H9 (cell line): ENCODE measurements at regions not wholly inside any gene's neighbourhood (a gene's known extent, or its start where the extent isn't known, plus 50 kb on each side); places are given as distances from the start of the nearest gene placed in this dataset.

Experiments used
- DNase-seq: peaks from one replicate; pipeline ENCODE4 v3.0.0-alpha.2; 2017
- H2AFZ ChIP-seq: one replicate; pipeline ENCODE4 v1.6.1; 2013; ENCODE audit warnings: mild to moderate bottlenecking, low read length, control low read depth, moderate library complexity
- H2AK5ac ChIP-seq: 2 replicates; pipeline ENCODE4 v1.6.1; 2013; ENCODE audit warnings: low read length, control low read depth, mixed read lengths; ENCODE audit not compliant: insufficient read length
- H2BK120ac ChIP-seq: one replicate; pipeline ENCODE4 v1.6.1; 2013; ENCODE audit warnings: low read depth, mild to moderate bottlenecking, low read length, control low read depth, inconsistent platforms; ENCODE audit not compliant: poor library complexity, severe bottlenecking
- H2BK12ac ChIP-seq: 2 replicates; pipeline ENCODE4 v1.6.1; 2013; ENCODE audit warnings: low read length, control low read depth, mixed read lengths, low read depth; ENCODE audit not compliant: insufficient read length
- H2BK15ac ChIP-seq: 2 replicates; pipeline ENCODE4 v1.6.1; 2013; ENCODE audit warnings: low read depth, low read length, control low read depth
- H2BK20ac ChIP-seq: one replicate; pipeline ENCODE4 v1.6.1; 2013; ENCODE audit warnings: low read depth, mild to moderate bottlenecking, low read length, control low read depth, inconsistent platforms; ENCODE audit not compliant: poor library complexity, severe bottlenecking
- H2BK5ac ChIP-seq: 2 replicates; pipeline ENCODE4 v1.6.1; 2013; ENCODE audit warnings: low read length, control low read depth, mixed read lengths; ENCODE audit not compliant: insufficient read length
- H3K14ac ChIP-seq: 2 replicates; pipeline ENCODE4 v1.6.1; 2013; ENCODE audit warnings: low read length, control low read depth; ENCODE audit not compliant: insufficient read depth
- H3K18ac ChIP-seq: 2 replicates; pipeline ENCODE4 v1.6.1; 2013; ENCODE audit warnings: low read depth, mild to moderate bottlenecking, mixed read lengths, low read length, control low read depth; ENCODE audit not compliant: insufficient read length
- H3K23ac ChIP-seq: 2 replicates; pipeline ENCODE4 v1.6.1; 2013; ENCODE audit warnings: low read length, control low read depth, mixed read lengths, low read depth; ENCODE audit not compliant: insufficient read length
- H3K23me2 ChIP-seq: 2 replicates; pipeline ENCODE4 v1.6.1; 2013; ENCODE audit warnings: low read depth, mild to moderate bottlenecking, mixed read lengths, low read length, control low read depth; ENCODE audit not compliant: insufficient read length, poor library complexity, severe bottlenecking
- H3K27ac ChIP-seq: 2 replicates; pipeline ENCODE4 v1.5.1; 2013; ENCODE audit warnings: low read length, control low read depth, mixed read lengths, low read depth; ENCODE audit not compliant: insufficient read length
- H3K27me3 ChIP-seq: 2 replicates; pipeline ENCODE4 v1.6.1; 2013; ENCODE audit warnings: low read length, control low read depth, inconsistent platforms; ENCODE audit not compliant: insufficient read depth
- H3K4ac ChIP-seq: 2 replicates; pipeline ENCODE4 v1.6.1; 2013; ENCODE audit warnings: low read depth, mild to moderate bottlenecking, control low read depth, inconsistent platforms, low read length, moderate library complexity
- H3K4me1 ChIP-seq: 2 replicates; pipeline ENCODE4 v1.6.1; 2013; ENCODE audit warnings: low read length, control low read depth, inconsistent platforms; ENCODE audit not compliant: insufficient read depth
- H3K4me2 ChIP-seq: 2 replicates; pipeline ENCODE4 v1.6.1; 2013; ENCODE audit warnings: low read length, control low read depth, mixed read lengths; ENCODE audit not compliant: insufficient read length, insufficient read depth
- H3K56ac ChIP-seq: 2 replicates; pipeline ENCODE4 v1.6.1; 2013; ENCODE audit warnings: low read depth, mild to moderate bottlenecking, mixed read lengths, low read length, control low read depth; ENCODE audit not compliant: insufficient read length
- H3K79me1 ChIP-seq: 2 replicates; pipeline ENCODE4 v1.6.1; 2013; ENCODE audit warnings: low read depth, mild to moderate bottlenecking, moderate library complexity, low read length, control low read depth, inconsistent platforms; ENCODE audit not compliant: insufficient read depth, poor library complexity, severe bottlenecking
- H3K79me2 ChIP-seq: 2 replicates; pipeline ENCODE4 v1.6.1; 2013; ENCODE audit warnings: low read length, control low read depth, inconsistent platforms; ENCODE audit not compliant: insufficient read depth
- H3K9ac ChIP-seq: 2 replicates; pipeline ENCODE4 v1.6.1; 2013; ENCODE audit warnings: low read length, control low read depth, mixed read lengths; ENCODE audit not compliant: insufficient read length; ENCODE audit errors: extremely low read depth
- H3K9me3 ChIP-seq: one replicate; pipeline ENCODE4 v1.6.1; 2013; ENCODE audit warnings: low read depth, low read length, inconsistent platforms; ENCODE audit not compliant: control insufficient read depth
- H3T11ph ChIP-seq: one replicate; pipeline ENCODE4 v1.6.1; 2013; ENCODE audit warnings: mild to moderate bottlenecking, low read length, control low read depth, inconsistent platforms
- H4K20me1 ChIP-seq: one replicate; pipeline ENCODE4 v1.6.1; 2013; ENCODE audit not compliant: control insufficient read depth, insufficient read length, insufficient read depth
- H4K5ac ChIP-seq: 2 replicates; pipeline ENCODE4 v1.6.1; 2013; ENCODE audit warnings: low read depth, mild to moderate bottlenecking, mixed read lengths, low read length, control low read depth; ENCODE audit not compliant: insufficient read length
- H4K8ac ChIP-seq: replicated peaks from 2 replicates; pipeline ENCODE4 v1.6.1; 2013; ENCODE audit warnings: low read length, control low read depth, mixed read lengths, low read depth; ENCODE audit not compliant: insufficient read length
- H4K91ac ChIP-seq: 2 replicates; pipeline ENCODE4 v1.6.1; 2013; ENCODE audit warnings: low read depth, mild to moderate bottlenecking, moderate library complexity, mixed read lengths, low read length, control low read depth; ENCODE audit not compliant: insufficient read length
- H3K27ac Mint-ChIP-seq, 3 experiments: 2 replicates in 2 of 3; 3 replicates in 1 of 3; pipeline ENCODE4 v1.8.0; 2020 to 2021; ENCODE audit warnings: mixed read lengths in 3 of 3, mild to moderate bottlenecking in 1 of 3, moderate library complexity in 1 of 3
- H3K27me3 Mint-ChIP-seq: 2 replicates; pipeline ENCODE4 v1.8.0; 2021; ENCODE audit warnings: low read depth, mild to moderate bottlenecking, moderate library complexity, mixed read lengths
- H3K36me3 Mint-ChIP-seq, 3 experiments: 2 replicates in 2 of 3; 3 replicates in 1 of 3; pipeline ENCODE4 v1.8.0; 2020 to 2021; ENCODE audit warnings: low read depth in 3 of 3, mixed read lengths in 3 of 3; ENCODE audit not compliant: insufficient read depth in 1 of 3
- H3K4me1 Mint-ChIP-seq, 2 experiments: 2 replicates each; pipeline ENCODE4 v1.8.0; 2020; ENCODE audit warnings: mixed read lengths in 2 of 2
- H3K4me3 Mint-ChIP-seq, 2 experiments: 2 replicates in 1 of 2; 3 replicates in 1 of 2; pipeline ENCODE4 v1.8.0; 2020 to 2021; ENCODE audit warnings: mild to moderate bottlenecking in 2 of 2, mixed read lengths in 2 of 2, moderate library complexity in 1 of 2
- H3K9me3 Mint-ChIP-seq, 2 experiments: 2 replicates in 1 of 2; 3 replicates in 1 of 2; pipeline ENCODE4 v1.8.0; 2020; ENCODE audit warnings: mild to moderate bottlenecking in 2 of 2, mixed read lengths in 2 of 2, moderate library complexity in 1 of 2
- WGBS: extraction: QIAGEN DNeasy Blood & Tissue Kit; methylation state at CpG from one replicate; pipeline ENCODE4 v1.1.7; 2013; ENCODE audit warnings: missing lambda C conversion rate, low lambda C conversion rate, mixed read lengths; ENCODE audit not compliant: insufficient read length; ENCODE audit errors: extremely low coverage; 5-methylcytosine and 5-hydroxymethylcytosine counted together
- TF ChIP-seq, protein P1 (sequence below): fragments of 200-600 bp; sonication (generic); conservative IDR thresholded peaks from 3 replicates; pipeline ENCODE4 v1.8.0; 2021; ENCODE audit warnings: antibody characterized with exemption, mild to moderate bottlenecking

DNA sequence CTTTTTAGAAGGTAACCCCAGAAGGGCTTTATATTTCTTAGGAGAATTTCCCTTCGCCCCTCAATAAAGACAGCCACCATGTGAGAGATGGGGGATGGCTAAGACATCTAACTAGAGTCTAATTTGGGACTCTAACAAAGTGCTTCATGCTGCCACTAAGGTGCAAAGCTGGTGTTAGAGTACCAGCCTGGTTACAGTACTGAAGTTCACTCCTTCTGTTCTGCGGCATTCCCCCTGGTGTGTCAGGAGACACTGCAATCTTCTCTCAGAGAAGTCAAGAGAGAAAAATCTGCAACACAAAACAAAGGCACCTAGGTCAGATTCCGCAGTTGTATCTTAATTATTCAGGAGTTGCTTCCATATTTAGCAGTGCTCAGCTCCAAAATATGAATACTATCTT lies 603.0 kb upstream of the CADM1 start:
- no peaks in the 10 kb centered on the region for H3K79me2 ChIP-seq

More for the DNA sequence above, 603.0 kb upstream of the CADM1 start:
- WGBS, result no CpG with 5 or more reads among the region's 3 CpGs
- H3K14ac ChIP-seq, result no peak overlapping the region
- H3K79me1 ChIP-seq, result no peaks in the 10 kb centered on the region
- no peak overlapping the region for H4K5ac ChIP-seq
- no peak overlapping the region for H3K18ac ChIP-seq
- H4K20me1 ChIP-seq, result no peaks in the 10 kb centered on the region
- no peak overlapping the region for H3K4ac ChIP-seq
- H3K9me3 ChIP-seq, result no peaks in the 10 kb centered on the region
- H3K36me3 Mint-ChIP-seq, result no peaks in the 10 kb centered on the region
- H2BK12ac ChIP-seq, result no peak overlapping the region
- no peaks in the 10 kb centered on the region for H3K9me3 Mint-ChIP-seq
- no peak overlapping the region for H3T11ph ChIP-seq
- no peak overlapping the region for H3K27ac ChIP-seq
- TF ChIP-seq, protein P1, sequence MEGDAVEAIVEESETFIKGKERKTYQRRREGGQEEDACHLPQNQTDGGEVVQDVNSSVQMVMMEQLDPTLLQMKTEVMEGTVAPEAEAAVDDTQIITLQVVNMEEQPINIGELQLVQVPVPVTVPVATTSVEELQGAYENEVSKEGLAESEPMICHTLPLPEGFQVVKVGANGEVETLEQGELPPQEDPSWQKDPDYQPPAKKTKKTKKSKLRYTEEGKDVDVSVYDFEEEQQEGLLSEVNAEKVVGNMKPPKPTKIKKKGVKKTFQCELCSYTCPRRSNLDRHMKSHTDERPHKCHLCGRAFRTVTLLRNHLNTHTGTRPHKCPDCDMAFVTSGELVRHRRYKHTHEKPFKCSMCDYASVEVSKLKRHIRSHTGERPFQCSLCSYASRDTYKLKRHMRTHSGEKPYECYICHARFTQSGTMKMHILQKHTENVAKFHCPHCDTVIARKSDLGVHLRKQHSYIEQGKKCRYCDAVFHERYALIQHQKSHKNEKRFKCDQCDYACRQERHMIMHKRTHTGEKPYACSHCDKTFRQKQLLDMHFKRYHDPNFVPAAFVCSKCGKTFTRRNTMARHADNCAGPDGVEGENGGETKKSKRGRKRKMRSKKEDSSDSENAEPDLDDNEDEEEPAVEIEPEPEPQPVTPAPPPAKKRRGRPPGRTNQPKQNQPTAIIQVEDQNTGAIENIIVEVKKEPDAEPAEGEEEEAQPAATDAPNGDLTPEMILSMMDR, result no peak
- no peak overlapping the region for H4K91ac ChIP-seq
- H3K23ac ChIP-seq, result no peak overlapping the region
- H3K4me2 ChIP-seq, result no peak overlapping the region
- no peak overlapping the region for H2BK15ac ChIP-seq
- no peak overlapping the region for H3K9ac ChIP-seq
- H2BK5ac ChIP-seq, result no peak overlapping the region
- DNase-seq, result no peak
- H3K23me2 ChIP-seq, result no peaks in the 10 kb centered on the region
- H2BK120ac ChIP-seq, result no peak overlapping the region
- H3K27me3 ChIP-seq, result peaks cover 60% of the 10 kb centered on the region; the same call in 1 of the 2 replicates
- H2AK5ac ChIP-seq, result no peak overlapping the region
- no peak overlapping the region for H2BK20ac ChIP-seq
- no peak overlapping the region for H3K4me3 Mint-ChIP-seq
- H3K4me1 Mint-ChIP-seq, result peaks cover 10 to 12% of the 10 kb centered on the region in 2 experiments
- H4K8ac ChIP-seq, result no peak overlapping the region
- H2AFZ ChIP-seq, result no peak overlapping the region
- H3K56ac ChIP-seq, result no peak overlapping the region
- no peak overlapping the region for H3K27ac Mint-ChIP-seq
- no peaks in the 10 kb centered on the region for H3K4me1 ChIP-seq
- peaks cover 98% of the 10 kb centered on the region for H3K27me3 Mint-ChIP-seq
